ENCODE measurements at regions not wholly inside any gene's neighbourhood (a gene's known extent, or its start where the extent isn't known, plus 50 kb on each side); places are given as distances from the start of the nearest gene placed in this dataset.
"Not testable (repeated sequence)": the region's sequence is repeated elsewhere in the genome, so short reads cannot be mapped to it uniquely, and the experiment has no call there.

DNA sequence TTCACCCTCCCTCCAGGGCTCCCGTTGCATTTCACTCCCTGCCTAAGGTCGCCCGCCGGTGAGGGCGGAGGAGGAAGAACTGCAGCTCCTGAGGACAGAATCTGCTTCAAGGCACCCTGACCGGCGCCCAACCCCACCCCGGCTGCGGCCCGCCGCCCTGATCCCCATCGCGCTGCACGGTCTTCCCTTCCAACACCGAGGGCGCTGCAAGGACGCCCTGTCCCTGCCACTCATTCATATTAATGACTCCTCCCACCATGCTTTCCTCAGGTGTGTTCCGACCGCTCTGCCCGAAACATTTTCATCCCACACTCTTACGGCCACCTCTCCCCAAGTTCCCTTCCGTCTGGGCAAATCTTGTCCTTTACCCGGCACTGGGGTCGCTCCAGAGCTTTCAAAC, 248.6 kb downstream of the SPATA31A1 start:
- TF ChIP-seq, protein P1, sequence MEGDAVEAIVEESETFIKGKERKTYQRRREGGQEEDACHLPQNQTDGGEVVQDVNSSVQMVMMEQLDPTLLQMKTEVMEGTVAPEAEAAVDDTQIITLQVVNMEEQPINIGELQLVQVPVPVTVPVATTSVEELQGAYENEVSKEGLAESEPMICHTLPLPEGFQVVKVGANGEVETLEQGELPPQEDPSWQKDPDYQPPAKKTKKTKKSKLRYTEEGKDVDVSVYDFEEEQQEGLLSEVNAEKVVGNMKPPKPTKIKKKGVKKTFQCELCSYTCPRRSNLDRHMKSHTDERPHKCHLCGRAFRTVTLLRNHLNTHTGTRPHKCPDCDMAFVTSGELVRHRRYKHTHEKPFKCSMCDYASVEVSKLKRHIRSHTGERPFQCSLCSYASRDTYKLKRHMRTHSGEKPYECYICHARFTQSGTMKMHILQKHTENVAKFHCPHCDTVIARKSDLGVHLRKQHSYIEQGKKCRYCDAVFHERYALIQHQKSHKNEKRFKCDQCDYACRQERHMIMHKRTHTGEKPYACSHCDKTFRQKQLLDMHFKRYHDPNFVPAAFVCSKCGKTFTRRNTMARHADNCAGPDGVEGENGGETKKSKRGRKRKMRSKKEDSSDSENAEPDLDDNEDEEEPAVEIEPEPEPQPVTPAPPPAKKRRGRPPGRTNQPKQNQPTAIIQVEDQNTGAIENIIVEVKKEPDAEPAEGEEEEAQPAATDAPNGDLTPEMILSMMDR (IDR thresholded peaks at IDR 0.05) = not testable (repeated sequence)
- not testable (repeated sequence) for TF ChIP-seq POLR2A (IDR thresholded peaks at IDR 0.05)
